Lower lobe of right lung (tissue), 2 donors: ENCODE measurements at regions not wholly inside any gene's neighbourhood (a gene's known extent, or its start where the extent isn't known, plus 50 kb on each side); places are given as distances from the start of the nearest gene placed in this dataset.

Experiments used
- ATAC-seq, 2 donors: fragments of 200-7000 bp; cut with Tn5 transposase; one replicate each; pipeline ENCODE4 v1.9.1; 2020 to 2022; ENCODE audit warnings: mild to moderate bottlenecking in 2 of 2, moderate library complexity in 2 of 2
- DNase-seq: peaks from one replicate; pipeline ENCODE4 v3.0.0-alpha.2; 2020
- H3K27ac ChIP-seq: fragments of 200-600 bp; one replicate; pipeline ENCODE4 v1.8.0; 2022
- H3K27me3 ChIP-seq: fragments of 200-600 bp; one replicate; pipeline ENCODE4 v1.8.0; 2022; ENCODE audit warnings: low read depth
- H3K36me3 ChIP-seq: fragments of 200-600 bp; one replicate; pipeline ENCODE4 v1.8.0; 2022; ENCODE audit warnings: mild to moderate bottlenecking
- H3K4me1 ChIP-seq: fragments of 200-600 bp; one replicate; pipeline ENCODE4 v1.8.0; 2022
- H3K4me3 ChIP-seq: fragments of 200-600 bp; one replicate; pipeline ENCODE4 v1.8.0; 2022; ENCODE audit warnings: mild to moderate bottlenecking
- H3K9me3 ChIP-seq: fragments of 200-600 bp; one replicate; pipeline ENCODE4 v1.8.0; 2022
- CTCF ChIP-seq: fragments of 200-600 bp; IDR thresholded peaks from one replicate; pipeline ENCODE4 v1.8.0; 2022; ENCODE audit warnings: antibody characterized with exemption, mild to moderate bottlenecking
- intact Hi-C: fragments of 100-400 bp; cut with DNase I; formaldehyde crosslinking; loops from one replicate; pipeline ENCODE4 v1.11.0; 2022
- donor health status: DM: no; HTN: yes; CAD: no; lungs with severe emphysema.

GRCh38 chr4:173852775-173853174, 322.7 kb upstream of the HAND2 start:
- H3K4me3 ChIP-seq, result no peak overlapping the region
- H3K9me3 ChIP-seq, result no peaks in the 10 kb centered on the region
- no peaks in the 10 kb centered on the region for H3K4me1 ChIP-seq
- DNase-seq, result no peak
- intact Hi-C loops, result no loop called here
- ATAC-seq, result no peak
- no peak overlapping the region for H3K27ac ChIP-seq
- no peak for TF ChIP-seq CTCF
- H3K27me3 ChIP-seq, result no peaks in the 10 kb centered on the region
- no peaks in the 10 kb centered on the region for H3K36me3 ChIP-seq

- Histone ChIP-seq H3K27ac (no peak overlapping the region), H3K9me3 (no peaks in the 10 kb centered on the region), H3K36me3 (no peaks in the 10 kb centered on the region), H3K27me3 (no peaks in the 10 kb centered on the region), H3K4me3 (no peak overlapping the region), H3K4me1 (no peaks in the 10 kb centered on the region)
- DNase-seq (no peak), ATAC-seq (no peak)
- intact Hi-C loops, result no loop called here
- no peak for TF ChIP-seq CTCF
Observed at GRCh38 chr4:173845580-173845979, 315.6 kb upstream of the HAND2 start.

GRCh38 chr4:173839865-173840264, 309.8 kb upstream of the HAND2 start:
- intact Hi-C loops, result no loop called here
- H3K4me1 ChIP-seq, result no peaks in the 10 kb centered on the region
- no peaks in the 10 kb centered on the region for H3K36me3 ChIP-seq
- no peak for ATAC-seq
- TF ChIP-seq CTCF, result no peak
- no peaks in the 10 kb centered on the region for H3K9me3 ChIP-seq
- H3K27me3 ChIP-seq, result no peaks in the 10 kb centered on the region
- no peak overlapping the region for H3K27ac ChIP-seq
- no peak for DNase-seq
- H3K4me3 ChIP-seq, result no peak overlapping the region

GRCh38 chr4:173837517-173837916, 307.5 kb upstream of the HAND2 start:
- Histone ChIP-seq H3K36me3 (no peaks in the 10 kb centered on the region), H3K4me1 (no peaks in the 10 kb centered on the region), H3K4me3 (no peak overlapping the region), H3K27ac (no peak overlapping the region), H3K27me3 (no peaks in the 10 kb centered on the region), H3K9me3 (no peaks in the 10 kb centered on the region)
- TF ChIP-seq CTCF, result no peak
- ATAC-seq (no peak), DNase-seq (no peak)
- intact Hi-C loops, result no loop called here

- ATAC-seq, result no peak
- H3K36me3 ChIP-seq, result no peaks in the 10 kb centered on the region
- H3K4me1 ChIP-seq, result no peaks in the 10 kb centered on the region
- no peak overlapping the region for H3K27ac ChIP-seq
- DNase-seq, result no peak
- H3K27me3 ChIP-seq, result no peaks in the 10 kb centered on the region
- no peak for TF ChIP-seq CTCF
- no peak overlapping the region for H3K4me3 ChIP-seq
- intact Hi-C loops, result no loop called here
- H3K9me3 ChIP-seq, result no peaks in the 10 kb centered on the region
Observed at GRCh38 chr4:173835903-173836302, 305.9 kb upstream of the HAND2 start.

- H3K4me1 ChIP-seq, result no peaks in the 10 kb centered on the region
- no peak for DNase-seq
- H3K4me3 ChIP-seq, result no peak overlapping the region
- H3K27me3 ChIP-seq, result no peaks in the 10 kb centered on the region
- no peak overlapping the region for H3K27ac ChIP-seq
- no peaks in the 10 kb centered on the region for H3K36me3 ChIP-seq
- no peak for ATAC-seq
- no peaks in the 10 kb centered on the region for H3K9me3 ChIP-seq
- no peak for TF ChIP-seq CTCF
- intact Hi-C loops, result no loop called here
Observed at GRCh38 chr4:173834151-173834550, 304.1 kb upstream of the HAND2 start.
